Ascending aorta (tissue), 2 donors: ENCODE measurements at regions not wholly inside any gene's neighbourhood (a gene's known extent, or its start where the extent isn't known, plus 50 kb on each side); places are given as distances from the start of the nearest gene placed in this dataset.

Experiments used
- DNase-seq, 2 donors: peaks; one replicate each; pipeline ENCODE4 v3.0.0-alpha.2; 2019; ENCODE audit warnings: low spot score in 2 of 2
- H3K27ac ChIP-seq, 2 donors: fragments of 200-600 bp; sonication (generic); one replicate each; pipeline ENCODE4 v1.5.1; 2016 to 2017; ENCODE audit warnings: mild to moderate bottlenecking in 1 of 2
- H3K27me3 ChIP-seq: fragments of 200-600 bp; sonication (generic); one replicate; pipeline ENCODE4 v1.5.1; 2017
- H3K36me3 ChIP-seq, 2 donors: fragments of 200-600 bp; sonication (generic); one replicate each; pipeline ENCODE4 v1.5.1; 2016
- H3K4me1 ChIP-seq, 2 donors: fragments of 200-600 bp; sonication (generic); one replicate each; pipeline ENCODE4 v1.5.1; 2016 to 2017; ENCODE audit warnings: mild to moderate bottlenecking in 1 of 2
- H3K4me3 ChIP-seq, 2 donors: fragments of 200-600 bp; sonication (generic); one replicate each; pipeline ENCODE4 v1.5.1; 2016 to 2017; ENCODE audit warnings: mild to moderate bottlenecking in 1 of 2
- H3K9me3 ChIP-seq, 2 donors: fragments of 200-600 bp; sonication (generic); one replicate each; pipeline ENCODE4 v1.5.1; 2016
- intact Hi-C: fragments of 100-400 bp; cut with DNase I; formaldehyde crosslinking; loops from one replicate; pipeline ENCODE4 v1.15.1; 2023
- TF ChIP-seq, protein P1 (sequence below), 3 experiments: fragments of 200-600 bp in 2 of 3; fragments of 450-650 bp in 1 of 3; sonication (generic) in 2 of 3; IDR thresholded peaks; one replicate each; pipeline ENCODE4 v1.5.1; 2016 to 2019; ENCODE audit warnings: antibody characterized with exemption in 3 of 3, mild to moderate bottlenecking in 1 of 3, moderate library complexity in 1 of 3

DNA sequence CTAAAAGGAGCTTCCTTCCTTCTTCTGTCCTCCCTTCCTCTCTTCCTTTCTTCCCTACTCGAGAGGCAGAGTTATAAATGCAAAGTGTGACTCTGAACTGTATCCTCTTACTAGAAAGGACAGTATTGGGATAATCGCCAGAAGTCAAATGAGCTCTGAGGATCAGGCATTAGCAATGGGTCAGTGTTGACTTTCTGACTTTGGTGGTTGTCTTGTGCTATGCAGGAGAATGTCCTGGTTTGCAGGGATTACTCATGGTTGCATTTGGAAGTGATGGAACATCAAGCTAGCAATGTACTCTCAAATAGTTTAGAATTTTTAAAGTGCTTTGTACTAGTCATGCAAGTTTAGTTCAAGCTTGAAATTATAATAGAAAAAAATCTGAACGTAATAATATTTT is 115.6 kb downstream of the TXNL1 start:
- DNase-seq = no peak
- Histone ChIP-seq H3K4me1 (no peaks in the 10 kb centered on the region), H3K4me3 (no peak overlapping the region), H3K9me3 (peaks cover 0 to 2% of the 10 kb centered on the region in 2 donors), H3K27ac (no peak overlapping the region), H3K36me3 (no peaks in the 10 kb centered on the region), H3K27me3 (no peaks in the 10 kb centered on the region)
- intact Hi-C loops = no loop called here
- TF ChIP-seq, protein P1, sequence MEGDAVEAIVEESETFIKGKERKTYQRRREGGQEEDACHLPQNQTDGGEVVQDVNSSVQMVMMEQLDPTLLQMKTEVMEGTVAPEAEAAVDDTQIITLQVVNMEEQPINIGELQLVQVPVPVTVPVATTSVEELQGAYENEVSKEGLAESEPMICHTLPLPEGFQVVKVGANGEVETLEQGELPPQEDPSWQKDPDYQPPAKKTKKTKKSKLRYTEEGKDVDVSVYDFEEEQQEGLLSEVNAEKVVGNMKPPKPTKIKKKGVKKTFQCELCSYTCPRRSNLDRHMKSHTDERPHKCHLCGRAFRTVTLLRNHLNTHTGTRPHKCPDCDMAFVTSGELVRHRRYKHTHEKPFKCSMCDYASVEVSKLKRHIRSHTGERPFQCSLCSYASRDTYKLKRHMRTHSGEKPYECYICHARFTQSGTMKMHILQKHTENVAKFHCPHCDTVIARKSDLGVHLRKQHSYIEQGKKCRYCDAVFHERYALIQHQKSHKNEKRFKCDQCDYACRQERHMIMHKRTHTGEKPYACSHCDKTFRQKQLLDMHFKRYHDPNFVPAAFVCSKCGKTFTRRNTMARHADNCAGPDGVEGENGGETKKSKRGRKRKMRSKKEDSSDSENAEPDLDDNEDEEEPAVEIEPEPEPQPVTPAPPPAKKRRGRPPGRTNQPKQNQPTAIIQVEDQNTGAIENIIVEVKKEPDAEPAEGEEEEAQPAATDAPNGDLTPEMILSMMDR (IDR thresholded peaks at IDR 0.05) = no peak

DNA sequence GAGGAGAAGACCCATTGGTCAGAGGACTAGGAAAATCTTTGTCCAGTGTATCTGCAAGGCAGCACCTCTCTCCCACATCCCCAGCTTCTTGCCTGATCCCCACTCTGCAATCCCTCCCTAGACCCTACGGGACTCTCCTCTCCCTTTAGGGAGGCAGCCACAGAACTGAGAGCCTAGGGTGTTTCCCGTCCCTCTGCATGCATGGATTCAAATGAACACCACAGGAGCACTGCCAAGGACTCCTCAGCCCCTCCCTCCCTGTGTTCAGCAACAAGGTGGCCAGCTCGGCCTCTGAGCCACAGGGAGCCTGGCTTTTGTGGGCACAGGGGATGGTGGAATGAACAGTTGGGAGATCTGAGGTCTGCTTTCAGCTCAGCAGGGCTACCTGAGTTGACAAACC is 117.1 kb downstream of the TXNL1 start:
- DNase-seq = no peak
- no peaks in the 10 kb centered on the region for H3K27me3 ChIP-seq
- no peaks in the 10 kb centered on the region for H3K36me3 ChIP-seq
- no peak overlapping the region for H3K27ac ChIP-seq
- TF ChIP-seq, protein P1 (IDR thresholded peaks at IDR 0.05) = no peak
- H3K9me3 ChIP-seq = no peaks in the 10 kb centered on the region
- no peaks in the 10 kb centered on the region for H3K4me1 ChIP-seq
- H3K4me3 ChIP-seq = no peak overlapping the region
- intact Hi-C loops = no loop called here

DNA sequence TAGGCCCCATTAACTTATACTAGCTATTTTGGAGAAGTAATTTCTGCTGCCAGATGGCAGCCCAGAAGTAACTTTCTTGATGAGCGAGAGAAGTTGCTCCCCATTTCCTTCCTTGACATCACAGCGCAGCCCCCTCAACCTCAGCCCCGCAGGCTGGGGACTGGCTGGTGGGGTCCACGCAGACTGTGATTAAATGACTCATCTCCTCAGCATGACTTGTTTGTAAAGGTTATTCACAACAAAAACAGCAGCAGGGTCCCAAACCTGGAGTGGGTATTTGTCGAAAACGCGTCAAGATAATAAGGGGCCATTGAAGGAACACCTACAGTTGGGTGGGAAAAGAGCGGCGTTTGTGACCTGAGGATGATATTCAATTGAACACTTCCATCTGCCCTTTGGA is 120.6 kb downstream of the TXNL1 start:
- H3K27ac ChIP-seq = no peak overlapping the region
- no peaks in the 10 kb centered on the region for H3K9me3 ChIP-seq
- intact Hi-C loops = no loop called here
- no peaks in the 10 kb centered on the region for H3K27me3 ChIP-seq
- DNase-seq = no peak
- no peak overlapping the region for H3K4me3 ChIP-seq
- H3K4me1 ChIP-seq = no peaks in the 10 kb centered on the region
- TF ChIP-seq, protein P1 (IDR thresholded peaks at IDR 0.05) = no peak
- H3K36me3 ChIP-seq = no peaks in the 10 kb centered on the region

DNA sequence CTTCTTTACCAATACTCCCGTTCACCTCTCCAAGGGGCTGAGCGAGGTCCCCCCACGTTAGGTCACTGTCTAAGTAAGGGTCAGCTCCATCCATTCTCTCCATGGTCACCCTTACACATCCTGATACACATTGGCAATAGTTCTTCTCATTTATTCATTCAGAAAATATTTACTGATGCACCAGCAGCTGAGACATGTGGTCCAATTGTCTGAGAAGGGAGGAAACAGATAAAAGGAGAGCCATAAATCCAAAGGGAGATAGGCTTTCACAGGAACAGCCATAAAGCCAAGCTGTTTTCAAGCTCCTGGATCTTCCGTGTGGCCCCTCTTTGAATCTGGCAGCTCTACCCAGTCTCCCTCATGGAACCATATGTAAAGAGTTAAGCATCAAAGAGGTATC is 121.2 kb downstream of the TXNL1 start:
- no peak for DNase-seq
- intact Hi-C loops = no loop called here
- TF ChIP-seq, protein P1 (IDR thresholded peaks at IDR 0.05) = no peak

DNA sequence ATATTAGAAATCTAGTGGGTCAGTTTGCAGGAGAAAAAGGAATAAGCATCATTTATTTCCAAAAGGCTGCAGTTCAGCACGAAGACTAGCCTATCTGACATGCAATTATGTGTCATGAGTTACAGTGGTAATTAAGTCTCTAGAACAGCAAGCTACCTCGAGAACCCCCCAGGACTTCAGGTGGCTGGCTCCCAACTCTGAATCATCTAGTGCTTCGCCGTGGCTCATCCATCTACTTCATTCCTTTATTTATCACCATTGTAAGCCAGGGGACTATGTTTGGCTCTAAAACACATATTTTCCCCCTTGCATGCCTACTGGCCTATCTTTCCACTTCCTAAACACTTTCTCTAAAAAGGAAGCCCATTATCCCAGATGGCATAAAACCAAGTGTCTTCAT is 121.6 kb downstream of the TXNL1 start:
- Histone ChIP-seq H3K4me1 (no peaks in the 10 kb centered on the region), H3K9me3 (no peaks in the 10 kb centered on the region), H3K4me3 (no peak overlapping the region), H3K36me3 (no peaks in the 10 kb centered on the region), H3K27ac (no peak overlapping the region), H3K27me3 (no peaks in the 10 kb centered on the region)
- DNase-seq = no peak
- TF ChIP-seq, protein P1 (IDR thresholded peaks at IDR 0.05) = no peak
- intact Hi-C loops = no loop called here

More for the DNA sequence above, 121.2 kb downstream of the TXNL1 start:
- Histone ChIP-seq H3K36me3 (no peaks in the 10 kb centered on the region), H3K27ac (no peak overlapping the region), H3K4me3 (no peak overlapping the region), H3K4me1 (no peaks in the 10 kb centered on the region), H3K27me3 (no peaks in the 10 kb centered on the region), H3K9me3 (no peaks in the 10 kb centered on the region)

DNA sequence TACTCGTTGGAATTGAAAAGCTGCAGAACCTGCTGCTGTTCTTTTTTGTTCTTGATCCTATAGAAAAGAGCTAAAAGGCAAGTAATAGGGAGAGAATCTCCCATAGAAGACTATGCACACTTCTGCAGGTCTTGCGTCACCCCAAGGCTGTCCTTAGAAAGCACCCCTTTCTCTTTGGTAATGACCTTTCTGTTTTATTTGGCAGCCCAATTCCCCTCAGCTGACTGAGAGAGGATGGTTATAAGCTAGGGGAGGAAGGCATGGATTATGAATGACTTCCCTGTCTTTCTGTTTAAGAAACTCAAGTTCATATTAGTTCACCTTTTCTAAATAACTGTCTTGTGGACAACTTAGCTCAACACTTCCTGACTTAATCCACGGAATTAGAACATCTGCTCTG is 122.9 kb downstream of the TXNL1 start:
- intact Hi-C loops = no loop called here
- TF ChIP-seq, protein P1 (IDR thresholded peaks at IDR 0.05) = no peak
- DNase-seq = no peak

More for the DNA sequence above, 122.9 kb downstream of the TXNL1 start:
- Histone ChIP-seq H3K4me1 (no peaks in the 10 kb centered on the region), H3K27me3 (no peaks in the 10 kb centered on the region), H3K4me3 (no peak overlapping the region), H3K9me3 (no peaks in the 10 kb centered on the region), H3K36me3 (no peaks in the 10 kb centered on the region), H3K27ac (no peak overlapping the region)
